Skeletal muscle satellite cell (primary cell): ENCODE measurements at regions not wholly inside any gene's neighbourhood (a gene's known extent, or its start where the extent isn't known, plus 50 kb on each side); places are given as distances from the start of the nearest gene placed in this dataset.
"Not testable (repeated sequence)": the region's sequence is repeated elsewhere in the genome, so short reads cannot be mapped to it uniquely, and the experiment has no call there.

Experiments used
- H3K27me3 ChIP-seq: 2 replicates; pipeline ENCODE4 v1.7.0; 2013; ENCODE audit warnings: low read length; ENCODE audit not compliant: control insufficient read depth, insufficient read depth
- H3K36me3 ChIP-seq: 2 replicates; pipeline ENCODE4 v1.7.0; 2013; ENCODE audit warnings: mild to moderate bottlenecking, control low read depth, low read length; ENCODE audit not compliant: insufficient read depth
- H3K4me1 ChIP-seq: 2 replicates; pipeline ENCODE4 v1.7.0; 2013; ENCODE audit warnings: low read length; ENCODE audit not compliant: control insufficient read depth, insufficient read depth
- H3K4me2 ChIP-seq: 2 replicates; pipeline ENCODE4 v1.7.0; 2013; ENCODE audit warnings: mild to moderate bottlenecking, low read length
- H3K4me3 ChIP-seq: 2 replicates; pipeline ENCODE4 v1.7.0; 2013; ENCODE audit warnings: low read length
- H3K9ac ChIP-seq: 2 replicates; pipeline ENCODE4 v1.7.0; 2013; ENCODE audit warnings: mild to moderate bottlenecking, low read depth, low read length, moderate library complexity
- H3K9me3 ChIP-seq: replicated peaks from 2 replicates; pipeline ENCODE4 v1.7.0; 2013; ENCODE audit warnings: mild to moderate bottlenecking, control low read depth, low read length

- Histone ChIP-seq H3K9ac (no peak overlapping the region), H3K4me2 (peak overlapping the region; percentile 2), H3K4me1 (peaks cover 18% of the 10 kb centered on the region), H3K4me3 (no peak overlapping the region), H3K9me3 (no peaks in the 10 kb centered on the region), H3K36me3 (no peaks in the 10 kb centered on the region), H3K27me3 (no peaks in the 10 kb centered on the region)
Measured at GRCh38 chr17:71500761-71501555, 619.9 kb upstream of the SOX9 start.

- peaks cover 18% of the 10 kb centered on the region for H3K4me1 ChIP-seq
- H3K9me3 ChIP-seq, result no peaks in the 10 kb centered on the region
- H3K36me3 ChIP-seq, result no peaks in the 10 kb centered on the region
- H3K27me3 ChIP-seq, result no peaks in the 10 kb centered on the region
- H3K4me3 ChIP-seq, result no peak overlapping the region
- H3K4me2 ChIP-seq, result no peak overlapping the region
- H3K9ac ChIP-seq, result no peak overlapping the region
Measured at GRCh38 chr17:71501711-71502110, 619.1 kb upstream of the SOX9 start.

GRCh38 chr17:71502443-71502842 is 618.4 kb upstream of the SOX9 start:
- Histone ChIP-seq H3K9me3 (no peaks in the 10 kb centered on the region), H3K9ac (no peak overlapping the region), H3K36me3 (no peaks in the 10 kb centered on the region), H3K4me2 (no peak overlapping the region), H3K4me3 (no peak overlapping the region), H3K27me3 (no peaks in the 10 kb centered on the region), H3K4me1 (peaks cover 18% of the 10 kb centered on the region)

GRCh38 chr17:71503710-71504465 is 616.9 kb upstream of the SOX9 start:
- peaks cover 18% of the 10 kb centered on the region for H3K4me1 ChIP-seq
- no peak overlapping the region for H3K9ac ChIP-seq
- no peak overlapping the region for H3K4me2 ChIP-seq
- H3K9me3 ChIP-seq, result no peaks in the 10 kb centered on the region
- no peaks in the 10 kb centered on the region for H3K36me3 ChIP-seq
- H3K27me3 ChIP-seq, result no peaks in the 10 kb centered on the region
- H3K4me3 ChIP-seq, result no peak overlapping the region

- H3K9me3 ChIP-seq, result no peaks in the 10 kb centered on the region
- H3K4me1 ChIP-seq, result peaks cover 18% of the 10 kb centered on the region
- H3K9ac ChIP-seq, result no peak overlapping the region
- no peak overlapping the region for H3K4me3 ChIP-seq
- no peak overlapping the region for H3K4me2 ChIP-seq
- H3K27me3 ChIP-seq, result no peaks in the 10 kb centered on the region
- H3K36me3 ChIP-seq, result no peaks in the 10 kb centered on the region
Measured at GRCh38 chr17:71505200-71505599, 615.6 kb upstream of the SOX9 start.

GRCh38 chr17:71505981-71506380 is 614.8 kb upstream of the SOX9 start:
- Histone ChIP-seq H3K4me1 (peaks cover 11% of the 10 kb centered on the region), H3K27me3 (no peaks in the 10 kb centered on the region), H3K9ac (no peak overlapping the region), H3K36me3 (no peaks in the 10 kb centered on the region), H3K4me2 (no peak overlapping the region), H3K9me3 (no peaks in the 10 kb centered on the region), H3K4me3 (no peak overlapping the region)

DNA sequence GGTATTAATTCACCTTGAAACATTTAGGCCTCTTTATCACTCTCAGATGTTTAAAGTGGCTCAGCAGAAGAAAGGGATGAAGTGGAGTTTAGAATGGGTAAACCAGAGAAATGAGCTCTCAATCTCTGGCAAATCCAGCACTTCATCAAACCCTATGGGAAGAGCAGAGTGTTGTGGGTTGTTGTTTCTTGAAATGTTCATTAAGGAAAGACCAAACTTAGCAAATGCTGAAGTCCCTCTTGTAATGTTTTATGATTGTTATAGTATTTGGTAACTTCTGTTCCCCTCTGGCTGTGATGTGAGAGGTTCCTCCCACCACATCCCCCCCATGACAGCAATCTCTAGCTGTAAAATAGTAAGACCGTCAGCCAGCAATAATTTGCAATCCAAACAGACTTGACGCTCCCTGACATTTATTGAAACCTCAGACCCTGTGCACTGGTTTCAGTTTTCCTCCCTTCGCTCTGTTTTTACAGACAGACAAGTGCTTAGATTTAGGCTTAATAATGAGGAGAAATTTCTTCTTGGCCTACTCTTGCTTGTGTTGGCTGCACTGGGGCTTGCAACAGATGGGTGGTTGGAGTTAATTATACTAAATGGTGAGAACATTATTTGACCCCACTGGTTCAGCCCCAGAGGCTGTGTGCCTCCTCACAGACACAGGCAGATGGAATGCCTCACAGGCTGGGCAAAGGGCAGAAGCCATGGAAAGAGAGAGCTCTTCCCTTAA is 609.4 kb upstream of the SOX9 start:
- no peak overlapping the region for H3K4me2 ChIP-seq
- no peaks in the 10 kb centered on the region for H3K4me1 ChIP-seq
- no peaks in the 10 kb centered on the region for H3K27me3 ChIP-seq
- no peak overlapping the region for H3K4me3 ChIP-seq
- H3K9ac ChIP-seq, result no peak overlapping the region
- no peaks in the 10 kb centered on the region for H3K36me3 ChIP-seq
- H3K9me3 ChIP-seq, result no peaks in the 10 kb centered on the region

- H3K27me3 ChIP-seq, result not testable (repeated sequence)
Measured at GRCh38 chr17:71513725-71514124, 607.1 kb upstream of the SOX9 start.

GRCh38 chr17:71516149-71516548 is 604.7 kb upstream of the SOX9 start:
- Histone ChIP-seq H3K36me3 (no peaks in the 10 kb centered on the region), H3K27me3 (no peaks in the 10 kb centered on the region), H3K4me1 (no peaks in the 10 kb centered on the region), H3K9me3 (no peaks in the 10 kb centered on the region), H3K4me3 (no peak overlapping the region), H3K4me2 (no peak overlapping the region), H3K9ac (no peak overlapping the region)

More at GRCh38 chr17:71513725-71514124, 607.1 kb upstream of the SOX9 start:
- H3K4me2 ChIP-seq, H3K4me3 ChIP-seq, H3K4me1 ChIP-seq, H3K36me3 ChIP-seq, H3K9ac ChIP-seq, H3K9me3 ChIP-seq: not testable (repeated sequence)

- Histone ChIP-seq H3K4me2 (no peak overlapping the region), H3K4me3 (no peak overlapping the region), H3K36me3 (no peaks in the 10 kb centered on the region), H3K9ac (no peak overlapping the region), H3K27me3 (no peaks in the 10 kb centered on the region), H3K4me1 (no peaks in the 10 kb centered on the region), H3K9me3 (no peaks in the 10 kb centered on the region)
Measured at GRCh38 chr17:71519285-71519684, 601.5 kb upstream of the SOX9 start.

GRCh38 chr17:71521724-71522123 is 599.1 kb upstream of the SOX9 start:
- no peak overlapping the region for H3K9ac ChIP-seq
- H3K36me3 ChIP-seq, result no peaks in the 10 kb centered on the region
- H3K27me3 ChIP-seq, result no peaks in the 10 kb centered on the region
- no peak overlapping the region for H3K4me3 ChIP-seq
- no peaks in the 10 kb centered on the region for H3K9me3 ChIP-seq
- H3K4me2 ChIP-seq, result no peak overlapping the region
- no peaks in the 10 kb centered on the region for H3K4me1 ChIP-seq
